Nucleus accumbens (tissue), 56 donors: ENCODE measurements at regions not wholly inside any gene's neighbourhood (a gene's known extent, or its start where the extent isn't known, plus 50 kb on each side); places are given as distances from the start of the nearest gene placed in this dataset.
"Not testable (repeated sequence)": the region's sequence is repeated elsewhere in the genome, so short reads cannot be mapped to it uniquely, and the experiment has no call there.

Experiments
- DNase-seq, 56 donors: peaks; one replicate each; lab custom pipeline; 2025; lab: John Stamatoyannopoulos, UW

GRCh38 chr11:92046103-92046502, 178.5 kb upstream of the FAT3 start:
- DNase-seq, result no peak

- DNase-seq, result no peak
Measured at GRCh38 chr11:92045301-92045700, 179.3 kb upstream of the FAT3 start.

- DNase-seq, result no peak
Measured at GRCh38 chr11:92035488-92035887, 189.1 kb upstream of the FAT3 start.

- DNase-seq, result not testable (repeated sequence)
Measured at GRCh38 chr11:92027136-92027535, 197.5 kb upstream of the FAT3 start.

- no peak for DNase-seq
Measured at GRCh38 chr11:92026664-92027063, 198.0 kb upstream of the FAT3 start.

GRCh38 chr11:92024788-92025187, 199.8 kb upstream of the FAT3 start:
- no peak for DNase-seq

- DNase-seq, result no peak
Measured at GRCh38 chr11:92022499-92022898, 202.1 kb upstream of the FAT3 start.

- no peak for DNase-seq
Measured at GRCh38 chr11:92018332-92018731, 206.3 kb upstream of the FAT3 start.

- no peak for DNase-seq
Measured at GRCh38 chr11:92008249-92008648, 216.4 kb upstream of the FAT3 start.

- no peak for DNase-seq
Measured at GRCh38 chr11:92002568-92002967, 222.1 kb upstream of the FAT3 start.

GRCh38 chr11:91998481-91998880, 226.1 kb upstream of the FAT3 start:
- DNase-seq, result no peak

- DNase-seq, result no peak
Measured at GRCh38 chr11:91997226-91997625, 227.4 kb upstream of the FAT3 start.

- DNase-seq, result no peak
Measured at GRCh38 chr11:91996526-91996925, 228.1 kb upstream of the FAT3 start.

GRCh38 chr11:91988443-91988842, 236.2 kb upstream of the FAT3 start:
- not testable (repeated sequence) for DNase-seq

GRCh38 chr11:91986218-91986617, 238.4 kb upstream of the FAT3 start:
- DNase-seq, result no peak

GRCh38 chr11:91984033-91984584, 240.5 kb upstream of the FAT3 start:
- no peak for DNase-seq

- no peak for DNase-seq
Measured at GRCh38 chr11:91981995-91982394, 242.6 kb upstream of the FAT3 start.

GRCh38 chr11:91979775-91980174, 244.8 kb upstream of the FAT3 start:
- DNase-seq, result no peak

GRCh38 chr11:91978747-91979146, 245.9 kb upstream of the FAT3 start:
- no peak for DNase-seq

GRCh38 chr11:91972665-91973266, 251.9 kb upstream of the FAT3 start:
- no peak for DNase-seq

GRCh38 chr11:91970624-91971023, 254.0 kb upstream of the FAT3 start:
- DNase-seq, result no peak

GRCh38 chr11:91969486-91969885, 255.1 kb upstream of the FAT3 start:
- DNase-seq, result no peak

GRCh38 chr11:91967691-91968045, 256.9 kb upstream of the FAT3 start:
- no peak for DNase-seq
